ENCODE measurements at regions not wholly inside any gene's neighbourhood (a gene's known extent, or its start where the extent isn't known, plus 50 kb on each side); places are given as distances from the start of the nearest gene placed in this dataset.

- DNase-seq, result no peak
Observed at GRCh38 chr13:74930402-74931165, 551.4 kb downstream of the TBC1D4 start.

- DNase-seq, result no peak
Observed at GRCh38 chr13:74929436-74929835, 552.5 kb downstream of the TBC1D4 start.

DNA sequence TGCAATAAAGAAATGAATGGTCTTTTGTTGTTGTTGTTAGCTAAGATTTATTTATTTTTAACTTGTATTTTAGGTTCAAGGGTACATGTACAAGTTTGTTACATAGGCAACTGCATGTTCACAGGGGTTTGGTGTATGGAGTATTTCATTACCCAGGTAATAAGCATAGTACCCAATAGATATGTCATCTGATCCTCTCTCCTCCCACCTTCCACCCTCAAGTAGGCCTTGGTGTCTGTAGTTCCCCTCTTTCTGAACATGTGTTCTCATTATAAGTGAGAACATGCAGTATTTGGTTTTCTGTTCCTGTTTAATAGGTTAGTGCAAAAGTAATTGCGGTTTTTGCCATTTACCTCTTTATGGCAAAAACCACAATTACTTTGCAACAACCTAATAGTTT is 554.1 kb downstream of the TBC1D4 start:
- DNase-seq, result no peak

GRCh38 chr13:74922963-74923362 is 559.0 kb downstream of the TBC1D4 start:
- DNase-seq, result no peak

DNA sequence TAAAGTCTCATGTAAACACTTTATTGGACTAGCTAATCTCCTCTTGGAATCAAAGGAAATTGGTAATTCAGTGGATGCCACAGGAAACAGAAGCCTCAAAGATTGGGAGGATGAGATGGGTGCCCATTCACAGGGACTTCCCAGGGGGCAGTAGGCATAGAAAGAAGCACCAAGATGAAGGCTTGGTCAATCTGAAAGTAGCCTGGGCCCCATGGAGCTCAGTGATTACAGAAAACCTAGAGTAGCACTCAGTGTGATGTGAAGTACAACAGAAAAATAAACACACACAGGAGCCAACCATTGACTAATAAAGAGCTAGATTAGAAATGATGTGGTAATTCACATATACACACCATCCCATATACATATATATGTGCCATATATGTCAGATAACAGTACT is 560.6 kb downstream of the TBC1D4 start:
- DNase-seq, result peak; percentile 37

GRCh38 chr13:74920920-74921319 is 561.0 kb downstream of the TBC1D4 start:
- DNase-seq, result peak; percentile 76

DNA sequence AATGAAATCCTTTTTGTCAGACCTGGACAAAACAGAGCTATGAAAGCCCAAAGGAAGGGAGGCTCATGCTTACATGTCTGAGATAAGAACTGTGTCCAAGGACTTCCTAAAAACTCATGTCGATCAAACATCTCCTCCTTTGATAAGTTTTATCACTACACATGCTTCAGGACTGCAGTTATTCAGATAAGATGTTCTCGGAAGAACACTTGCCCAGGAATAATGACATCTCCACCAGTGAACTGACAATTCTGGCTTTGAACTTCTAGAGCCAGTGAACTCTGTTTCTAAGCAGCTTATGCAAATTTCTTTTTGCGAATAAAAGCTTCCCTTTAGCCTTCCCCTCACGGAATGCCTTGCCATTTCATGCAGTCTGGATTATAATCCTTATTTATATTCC is 561.6 kb downstream of the TBC1D4 start:
- DNase-seq, result peak; percentile 73

DNA sequence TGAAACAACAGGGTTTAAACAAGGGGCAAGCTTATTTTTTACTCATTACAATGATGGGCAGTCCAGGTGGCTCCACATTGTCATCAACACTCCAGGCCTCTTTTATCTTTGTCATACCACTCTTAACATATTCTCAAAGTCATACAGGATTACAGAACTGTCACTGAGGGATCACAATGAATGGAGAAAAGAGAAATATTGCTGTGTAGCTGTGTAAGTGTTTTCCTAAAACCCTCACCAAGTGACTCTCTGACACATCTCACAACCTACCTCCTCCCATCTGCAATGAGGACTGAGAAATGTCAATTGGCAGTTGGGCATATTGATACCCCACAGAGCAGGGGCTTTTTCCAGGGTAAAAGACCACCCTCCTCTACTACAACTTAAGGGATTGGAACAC is 562.1 kb downstream of the TBC1D4 start:
- peak; percentile 30 for DNase-seq

DNA sequence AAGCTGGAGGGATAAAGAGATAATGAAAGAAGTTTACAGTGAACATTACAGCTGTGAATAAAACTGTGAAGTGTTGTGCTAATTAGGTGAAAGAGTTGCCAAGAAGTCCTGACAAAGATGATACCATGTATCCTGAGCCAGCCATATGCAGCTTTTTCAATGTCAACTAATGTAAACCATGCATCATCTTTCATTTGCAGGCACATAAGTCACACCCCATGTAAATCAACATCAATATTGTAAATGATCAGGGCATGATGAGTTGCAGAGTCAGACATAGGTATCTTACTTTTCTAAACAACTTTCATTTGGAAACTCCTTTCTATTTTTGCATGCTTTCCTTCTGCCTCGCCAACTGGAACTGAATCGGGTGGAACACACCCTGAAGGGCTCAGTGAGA is 569.1 kb downstream of the TBC1D4 start:
- no peak for DNase-seq

DNA sequence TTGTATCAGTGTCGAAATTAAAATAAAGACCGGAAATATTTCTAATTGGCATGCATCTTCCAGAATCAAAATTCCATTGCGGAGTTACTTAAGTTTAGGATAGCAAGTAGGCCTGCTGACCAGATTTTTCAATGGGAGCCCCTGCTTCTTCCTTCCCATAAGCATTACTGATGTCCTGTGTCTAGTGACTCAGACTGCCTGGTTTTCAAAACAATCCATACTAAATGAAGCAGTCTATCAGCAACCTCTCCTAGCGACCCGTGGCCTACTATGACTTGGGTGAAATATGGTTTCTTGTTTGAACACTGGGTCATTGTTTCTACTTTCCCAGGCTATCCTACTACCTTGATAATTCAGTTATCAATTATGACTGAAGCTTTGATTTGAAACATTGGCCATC is 571.6 kb downstream of the TBC1D4 start:
- DNase-seq, result no peak

DNA sequence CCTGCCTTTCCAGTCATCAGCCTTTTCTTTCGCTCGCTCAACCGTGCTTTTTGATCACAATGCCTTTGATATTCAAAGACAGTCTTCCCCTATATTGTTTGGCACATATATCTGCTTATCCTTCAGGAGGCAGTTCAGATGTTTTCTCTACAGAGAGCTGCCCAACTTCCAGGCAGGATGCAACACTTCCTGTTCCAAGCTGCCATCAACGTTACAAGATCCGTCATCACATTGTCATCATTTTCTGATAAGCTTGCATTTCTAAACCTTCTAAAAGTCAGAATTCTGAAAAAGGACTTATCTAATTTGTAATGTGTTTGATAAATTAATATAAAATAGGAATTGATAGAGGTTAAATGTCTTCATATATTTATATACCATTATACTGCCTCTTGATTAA is 574.2 kb downstream of the TBC1D4 start:
- DNase-seq, result no peak

GRCh38 chr13:74904556-74904955 is 577.4 kb downstream of the TBC1D4 start:
- DNase-seq, result peak; percentile 52

- peak; percentile 47 for DNase-seq
Observed at GRCh38 chr13:74895042-74895796, 586.8 kb downstream of the TBC1D4 start.

- no peak for DNase-seq
Observed at GRCh38 chr13:74892096-74892495, 589.9 kb downstream of the TBC1D4 start.

DNA sequence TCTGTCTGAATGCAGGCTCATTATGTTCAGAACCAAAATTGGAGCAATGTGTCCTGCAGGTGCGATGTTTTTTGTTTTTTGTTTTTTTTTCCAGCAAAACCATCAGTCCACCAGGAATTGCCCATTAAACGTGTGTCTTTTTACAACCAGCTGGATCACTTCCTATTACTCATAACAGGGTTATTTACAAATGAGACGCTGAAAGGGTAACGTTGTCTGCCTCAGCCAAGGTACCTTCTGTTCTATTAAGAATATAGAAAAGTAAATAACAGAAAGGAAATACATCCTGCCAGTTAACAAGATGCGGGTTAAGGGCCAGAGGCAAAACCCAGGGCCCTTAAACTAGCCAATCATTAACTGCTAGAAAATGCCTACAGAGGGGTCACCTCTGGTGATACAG is 590.4 kb downstream of the TBC1D4 start:
- DNase-seq, result no peak

- DNase-seq, result peak; percentile 26
Observed at GRCh38 chr13:74889321-74889720, 592.6 kb downstream of the TBC1D4 start.

DNA sequence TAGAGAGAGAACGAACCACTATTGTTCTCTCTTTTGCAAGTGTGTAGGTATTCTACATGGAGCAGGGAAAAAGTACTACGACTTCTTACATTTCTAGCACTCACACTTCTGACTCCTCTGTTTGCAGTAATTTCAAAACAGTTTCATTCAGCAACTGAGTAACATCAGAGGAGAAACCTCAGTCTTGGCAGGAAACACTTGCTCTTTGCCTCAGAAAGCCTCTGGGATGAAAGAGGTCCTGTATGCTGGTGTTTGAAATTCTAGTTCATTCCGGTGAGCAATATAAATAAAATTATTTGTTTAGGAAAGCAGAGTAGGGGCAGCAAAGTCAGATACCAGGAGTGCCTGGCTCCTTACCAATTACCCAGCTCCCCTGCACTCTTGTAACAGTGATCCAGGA is 595.5 kb downstream of the TBC1D4 start:
- DNase-seq, result no peak

DNA sequence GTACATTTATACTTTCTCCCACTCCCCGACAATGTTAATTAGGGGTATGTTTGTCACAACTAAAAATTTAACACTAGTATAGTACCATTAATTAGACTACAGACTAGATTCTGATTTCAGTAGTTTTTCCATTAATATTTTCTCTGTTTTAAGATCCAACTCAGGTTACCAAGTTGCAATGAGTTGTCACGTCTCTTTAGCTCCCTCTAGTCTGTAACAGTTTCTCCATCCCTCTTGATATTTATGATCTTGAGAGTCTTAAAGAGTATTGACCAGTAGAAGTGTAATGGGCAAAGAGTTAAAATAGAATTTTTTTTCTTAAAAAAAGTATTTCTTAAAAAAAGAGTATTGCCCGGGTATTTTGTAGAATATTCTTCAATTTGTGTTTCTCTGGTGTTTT is 598.1 kb downstream of the TBC1D4 start:
- no peak for DNase-seq

- DNase-seq, result no peak
Observed at GRCh38 chr13:74871369-74872070, 610.4 kb downstream of the TBC1D4 start.

GRCh38 chr13:74870865-74871264 is 611.1 kb downstream of the TBC1D4 start:
- DNase-seq, result no peak

GRCh38 chr13:74869846-74870245 is 612.1 kb downstream of the TBC1D4 start:
- no peak for DNase-seq

GRCh38 chr13:74868049-74868448 is 613.9 kb downstream of the TBC1D4 start:
- DNase-seq, result no peak

GRCh38 chr13:74867460-74867859 is 614.5 kb downstream of the TBC1D4 start:
- no peak for DNase-seq

DNA sequence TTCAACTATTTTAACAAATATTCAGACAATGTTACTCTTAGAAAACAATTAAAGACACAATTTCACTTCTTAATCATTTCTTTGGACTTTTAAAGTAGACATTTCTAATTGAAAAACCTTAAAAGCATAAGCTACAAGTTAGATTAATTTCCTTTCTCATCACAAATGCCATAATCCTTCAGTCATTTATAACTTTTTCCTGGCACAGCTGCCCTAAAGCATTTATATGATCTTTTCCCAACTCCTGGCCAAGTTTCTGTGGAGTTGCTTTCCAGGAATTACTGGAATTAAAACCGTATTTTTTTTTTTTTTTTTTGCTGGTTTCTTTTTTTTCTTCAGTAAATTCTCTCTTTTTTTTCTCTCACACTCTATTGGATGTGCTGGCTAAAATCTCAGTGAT is 615.9 kb downstream of the TBC1D4 start:
- no peak for DNase-seq

All from hematopoietic multipotent progenitor cell treated with erythropoietin and hydrocortisone succinate and interleukin-3 and kit ligand, for 4 days (in vitro differentiated cells).